HG03354 (cell line): ENCODE measurements at regions not wholly inside any gene's neighbourhood (a gene's known extent, or its start where the extent isn't known, plus 50 kb on each side); places are given as distances from the start of the nearest gene placed in this dataset.

ENCODE experiments used
- ATAC-seq: cut with Tn5 transposase; IDR thresholded peaks from one replicate; pipeline ENCODE4 v1.9.1; 2021; ENCODE audit warnings: mild to moderate bottlenecking; ENCODE audit not compliant: unreplicated experiment, poor library complexity, severe bottlenecking

DNA sequence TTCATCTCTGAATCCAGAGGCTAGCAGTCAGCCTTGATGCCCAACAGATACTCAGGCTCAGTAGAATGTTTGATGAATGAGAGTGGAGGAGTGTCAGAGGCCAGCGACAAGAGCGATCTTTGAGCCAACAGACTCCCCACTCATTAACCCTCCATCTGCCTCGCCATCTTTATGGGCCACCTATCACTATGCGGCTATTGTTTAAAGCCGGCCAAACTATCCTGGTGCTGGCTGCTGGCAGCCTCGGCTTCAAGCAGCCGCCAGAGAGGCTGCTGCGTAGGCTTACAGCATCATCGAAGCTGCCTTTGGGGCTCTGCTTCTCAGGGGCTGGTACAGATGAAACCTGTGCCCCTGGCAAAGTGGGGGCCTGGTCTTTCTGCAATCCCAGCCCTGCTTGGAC is 525.6 kb downstream of the INSC start:
- no peak for ATAC-seq

DNA sequence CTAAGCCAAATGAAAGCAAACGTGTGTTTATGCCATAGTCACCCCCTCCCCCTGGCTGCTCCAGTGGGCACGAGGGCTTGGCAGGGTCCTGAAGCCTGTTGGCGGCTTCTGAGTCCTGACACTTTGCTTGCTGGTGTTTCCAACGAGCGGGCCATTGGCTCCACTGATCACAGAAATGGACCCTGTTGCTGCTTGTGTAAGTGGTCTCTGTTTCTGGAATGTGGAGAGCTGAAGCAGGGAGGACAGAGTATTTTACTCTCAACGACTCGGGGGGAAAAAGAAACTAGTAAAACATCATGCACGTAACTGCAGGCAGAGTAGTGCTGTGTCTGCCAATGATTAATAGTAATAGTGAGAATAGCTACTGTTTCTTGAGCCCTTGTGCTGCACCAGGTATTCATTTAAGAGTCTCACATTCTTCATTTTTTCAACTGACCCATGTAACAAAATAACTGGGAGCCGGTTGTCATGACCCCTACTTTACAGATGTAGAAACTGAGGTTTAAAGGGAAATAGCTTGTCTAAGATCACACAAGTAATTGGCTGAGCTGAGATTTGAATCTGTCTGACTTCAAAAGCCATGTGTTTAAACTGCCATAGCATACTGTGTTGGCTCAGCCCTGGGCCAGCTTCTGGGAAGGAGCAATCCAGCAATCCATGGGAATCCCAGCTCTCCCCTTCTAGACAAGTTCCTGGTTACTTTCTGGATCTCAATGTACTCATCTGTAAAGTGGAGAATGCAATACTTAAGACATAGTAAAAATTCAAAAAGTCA is 526.7 kb downstream of the INSC start:
- peak; percentile 57 for ATAC-seq

DNA sequence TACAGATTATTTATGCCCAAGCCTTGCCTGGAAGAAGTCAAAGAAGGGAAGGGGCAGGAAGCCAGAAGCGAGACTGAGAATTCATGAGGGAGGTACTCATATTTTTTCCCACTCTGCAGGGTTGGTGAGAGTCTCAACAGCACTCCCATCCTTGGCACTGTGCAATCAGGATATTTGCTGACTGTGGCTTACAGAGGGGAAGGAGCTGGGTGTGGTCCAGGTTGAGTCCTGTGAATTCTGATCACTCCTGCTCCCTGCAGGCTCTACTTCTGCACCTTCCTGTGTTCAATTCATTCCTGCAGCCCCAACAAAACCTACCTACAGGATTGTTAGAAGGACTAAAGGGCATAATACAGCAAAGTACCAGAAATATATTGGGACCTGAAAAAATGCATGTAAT is 530.5 kb downstream of the INSC start:
- ATAC-seq: no peak

DNA sequence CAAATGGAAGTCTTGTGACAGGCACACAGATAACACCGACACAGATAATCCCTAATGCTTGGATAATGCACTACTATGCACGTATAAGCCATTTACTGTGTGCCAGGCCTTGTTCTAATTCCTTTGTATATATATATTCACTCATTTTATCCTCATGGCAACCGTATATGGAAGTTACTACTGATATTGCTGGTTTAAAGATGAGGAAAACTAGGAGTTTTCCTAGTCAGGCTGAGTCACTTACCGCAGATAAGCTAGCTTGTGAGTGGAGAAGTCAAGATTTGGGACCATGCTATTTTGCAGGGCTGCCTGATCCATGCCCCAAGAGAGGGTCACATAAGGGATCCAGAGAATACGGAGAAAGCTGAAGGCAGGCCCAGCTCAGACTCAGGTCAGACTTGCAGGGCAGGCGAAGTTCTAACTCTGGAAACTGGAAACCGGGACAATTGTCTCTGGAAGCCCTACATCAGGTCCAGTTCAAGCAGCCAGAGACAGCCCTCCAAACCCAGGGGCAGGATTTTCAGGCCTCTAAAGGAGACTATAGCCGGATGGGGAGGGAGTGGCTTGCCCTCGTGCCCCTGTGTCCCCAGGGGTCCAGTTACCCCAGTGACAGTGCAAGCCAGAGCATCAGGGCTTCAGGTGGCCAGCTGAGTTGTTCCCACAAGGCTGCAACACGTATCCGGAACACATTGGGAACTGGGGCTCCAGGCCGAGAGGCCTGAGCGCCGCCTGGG is 534.8 kb downstream of the INSC start:
- ATAC-seq: peak; percentile 19

DNA sequence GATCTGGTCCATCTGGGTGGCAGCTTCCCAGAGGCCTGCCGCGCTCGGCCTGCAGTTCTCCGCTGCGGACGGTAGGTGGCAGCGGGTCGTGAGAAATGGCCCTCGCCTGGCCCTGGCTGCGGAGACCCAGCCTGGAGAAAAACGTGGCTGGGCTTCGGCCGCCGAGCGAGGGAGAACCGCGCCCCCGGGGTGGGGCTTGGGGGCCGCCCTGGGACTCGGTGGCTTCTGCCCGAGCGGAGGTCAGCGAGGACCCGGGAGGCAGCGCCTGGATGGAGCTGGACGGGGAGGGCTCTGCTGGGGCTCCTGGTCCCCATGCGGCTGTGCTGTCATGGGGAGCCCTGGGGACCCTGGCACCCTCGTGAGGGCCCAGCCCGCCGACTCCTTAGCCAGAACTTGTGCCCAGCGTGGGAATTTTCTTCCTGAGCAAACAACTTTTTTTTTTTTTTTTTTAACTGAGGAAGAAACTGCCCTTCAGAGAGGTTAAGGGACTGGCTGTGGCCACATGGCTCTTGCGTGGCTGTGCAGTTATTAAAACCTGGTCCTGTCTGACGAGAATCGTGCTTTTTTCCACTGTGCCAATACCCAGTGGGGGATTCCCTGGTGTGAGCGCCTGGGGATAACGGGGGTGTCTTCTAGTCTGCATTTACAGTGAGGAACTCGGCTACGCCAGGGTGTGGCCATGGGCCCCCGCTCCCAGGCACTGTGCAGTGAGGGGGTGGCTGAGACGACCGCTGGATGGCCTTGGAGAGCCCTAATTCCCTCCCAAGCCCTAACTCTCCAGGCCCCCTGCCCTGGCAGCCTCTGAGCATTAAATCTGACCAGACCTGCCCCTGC is 535.6 kb downstream of the INSC start:
- ATAC-seq: peak; percentile 98

DNA sequence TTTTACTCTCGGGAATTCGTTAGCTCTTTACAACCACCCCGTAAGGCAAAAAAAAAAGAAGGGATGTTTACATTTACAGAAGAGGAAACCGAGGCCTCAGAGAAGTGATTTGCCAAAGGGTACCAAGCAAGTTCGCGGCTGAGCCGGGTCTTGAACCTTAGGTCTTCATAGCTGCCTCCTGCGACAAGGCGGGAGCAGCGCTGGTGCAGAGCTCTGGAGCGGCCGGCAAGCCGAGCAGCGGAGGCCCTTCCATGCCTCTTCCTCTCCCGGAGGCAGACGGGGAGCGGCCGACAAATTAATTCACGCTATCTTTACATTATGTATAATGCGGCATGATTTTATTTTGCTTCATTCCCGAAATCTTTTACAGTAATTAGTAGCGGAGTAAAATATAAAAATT is 536.3 kb downstream of the INSC start:
- ATAC-seq: no peak

DNA sequence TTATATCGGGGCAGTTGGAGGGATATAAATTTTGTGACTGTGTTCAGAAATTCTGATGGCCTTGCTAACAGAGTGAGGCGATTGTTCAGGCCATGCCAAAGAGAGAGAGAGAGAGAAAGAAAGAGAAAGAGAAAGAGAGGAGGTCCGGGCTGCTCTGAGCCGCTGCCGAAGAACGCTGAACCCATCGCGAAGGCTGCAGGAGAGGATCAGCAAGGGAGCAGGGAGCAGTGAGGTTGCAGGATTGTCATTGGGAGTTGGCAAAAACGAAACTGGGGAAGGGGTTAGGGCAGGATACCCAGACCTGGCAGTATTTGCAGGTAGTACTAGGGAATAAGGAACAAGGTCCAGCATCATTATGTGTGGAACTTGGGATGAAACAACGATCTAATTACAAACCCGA is 537.1 kb downstream of the INSC start:
- ATAC-seq: no peak

DNA sequence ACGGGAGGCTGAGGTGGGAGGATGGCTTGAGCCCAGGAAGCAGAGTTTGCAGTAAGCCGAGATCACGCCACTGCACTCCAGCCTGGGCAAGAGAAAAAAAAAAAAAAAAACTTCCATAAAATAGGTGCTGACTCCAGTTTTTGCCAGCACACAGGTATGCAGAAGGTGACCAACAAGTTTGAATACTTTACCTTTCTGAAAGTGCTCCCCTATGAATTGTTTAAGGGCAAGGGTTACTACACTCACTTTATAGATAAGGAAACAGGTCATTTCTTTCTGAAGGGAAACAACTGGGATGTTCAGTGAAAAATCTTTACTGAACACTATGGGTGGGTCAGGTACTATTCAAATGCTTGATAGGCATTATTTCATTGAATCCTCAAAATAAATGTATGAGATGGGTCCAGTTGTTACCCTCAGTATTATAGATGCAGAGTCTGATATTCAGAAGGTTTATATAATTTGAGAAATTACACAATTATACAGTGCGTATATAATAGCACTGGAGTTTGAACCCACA is 538.5 kb downstream of the INSC start:
- no peak for ATAC-seq

DNA sequence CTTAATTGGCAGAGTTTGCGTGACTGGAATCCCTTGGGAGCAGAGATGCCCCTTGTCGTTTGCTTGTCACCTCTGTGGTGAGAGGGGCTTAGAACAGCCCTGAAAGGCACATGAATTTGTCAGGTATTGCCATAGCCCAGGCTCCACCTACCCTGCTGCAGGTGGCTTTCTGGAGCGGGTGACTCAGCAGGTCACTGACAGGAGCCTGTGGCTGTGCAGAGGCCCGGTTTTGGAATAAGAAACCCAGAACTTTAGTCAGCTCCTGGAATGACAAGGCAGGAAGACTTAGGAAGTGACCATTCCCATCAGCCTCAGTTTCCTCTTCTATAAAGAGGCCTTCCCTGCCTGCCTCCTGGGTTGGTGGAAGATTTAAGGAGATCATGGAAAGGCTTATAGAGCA is 539.7 kb downstream of the INSC start:
- no peak for ATAC-seq

DNA sequence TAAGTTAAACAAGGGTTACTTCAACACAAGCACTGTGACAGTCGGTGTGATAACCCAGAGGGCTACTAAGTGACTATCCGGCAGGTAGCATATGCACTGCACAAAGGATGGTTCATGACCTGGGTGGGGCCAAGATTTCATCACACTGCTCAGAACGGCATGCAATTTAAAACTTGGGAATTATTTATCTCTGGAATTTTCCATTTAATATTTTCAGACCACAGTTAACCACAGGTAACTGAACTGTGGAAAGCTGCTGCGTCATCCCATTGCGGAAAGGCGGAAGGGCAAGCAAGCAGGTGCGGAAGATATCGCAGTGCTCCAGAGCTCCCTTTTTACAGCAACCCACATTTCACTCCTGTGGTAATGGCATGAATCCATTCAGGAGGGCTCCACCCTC is 540.8 kb downstream of the INSC start:
- no peak for ATAC-seq

DNA sequence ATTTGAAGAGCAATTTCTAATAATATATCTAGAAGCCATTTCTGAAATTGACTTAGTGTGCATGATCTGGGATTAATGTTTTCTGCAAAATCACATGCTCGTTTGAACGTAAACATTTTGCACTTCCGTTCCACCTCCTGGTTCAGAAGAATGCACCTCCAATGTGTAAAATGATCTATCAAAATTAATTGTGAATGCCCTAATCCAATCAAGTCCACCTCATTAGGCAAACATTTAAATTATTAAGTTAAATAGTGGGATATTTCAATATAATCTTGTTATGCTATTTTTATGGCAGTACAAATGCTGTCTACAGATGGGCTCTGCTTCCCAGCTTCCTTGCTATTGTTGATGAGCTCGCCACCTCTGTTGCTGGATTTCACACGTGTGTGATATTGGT is 542.5 kb downstream of the INSC start:
- ATAC-seq: no peak

DNA sequence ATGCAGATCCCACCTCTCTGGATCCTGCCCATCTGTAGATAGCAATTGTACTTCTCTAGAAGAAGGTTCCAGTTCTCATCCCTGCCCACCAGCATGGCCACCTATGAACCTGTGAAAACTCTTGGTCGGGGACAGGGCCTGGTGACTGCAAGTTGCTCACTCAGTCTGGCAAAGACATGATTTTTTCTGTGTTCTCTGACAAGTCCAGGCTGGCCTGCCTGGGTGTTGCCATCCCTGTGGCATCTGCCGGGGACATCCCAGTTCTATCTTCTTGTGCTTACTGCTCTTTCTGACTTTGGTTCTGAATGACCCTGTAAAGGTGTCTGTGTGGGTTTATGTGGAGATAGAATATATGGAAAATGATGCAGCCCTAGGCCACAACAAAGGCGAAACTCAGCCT is 545.8 kb downstream of the INSC start:
- ATAC-seq: no peak

DNA sequence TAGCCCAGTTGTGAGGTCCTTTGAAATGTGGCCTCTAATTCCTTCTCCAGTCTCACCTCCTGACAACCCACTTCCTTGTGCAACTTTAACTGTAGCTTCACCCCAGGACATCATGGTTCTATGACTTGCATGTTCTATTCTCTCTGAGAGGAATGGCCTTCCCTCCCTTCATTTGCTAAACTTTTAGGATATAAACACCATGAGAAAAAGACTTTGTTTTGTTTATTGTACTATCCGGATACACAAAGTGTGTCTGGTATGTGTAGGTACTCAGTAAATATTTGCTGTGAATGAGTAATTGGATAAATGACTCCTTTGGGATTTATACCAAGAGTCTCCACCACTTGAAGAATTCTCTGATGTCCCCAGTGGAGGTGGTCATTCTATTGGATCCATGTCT is 547.6 kb downstream of the INSC start:
- ATAC-seq: no peak

DNA sequence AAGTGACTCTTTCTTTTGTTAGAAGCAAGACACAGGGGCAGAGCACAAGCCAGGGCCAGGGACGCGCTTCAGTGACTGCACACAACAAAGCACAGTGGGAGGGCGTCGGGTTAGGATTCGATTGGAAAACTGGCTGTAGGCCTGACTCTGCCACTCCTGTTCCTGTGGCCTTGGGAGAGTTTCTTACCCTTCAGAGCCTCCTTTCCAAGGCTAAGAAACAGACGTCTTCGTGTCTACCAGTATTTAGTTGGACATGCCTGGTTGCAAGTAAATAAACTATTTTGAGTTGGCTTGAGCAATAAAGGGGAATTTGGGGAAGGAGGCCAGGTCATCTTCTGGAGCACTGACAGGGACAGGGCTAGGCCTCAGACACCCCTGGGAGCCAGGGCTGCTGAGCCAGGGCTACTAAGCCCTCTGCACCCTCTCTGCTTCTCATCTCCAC is 549.1 kb downstream of the INSC start:
- ATAC-seq: no peak

DNA sequence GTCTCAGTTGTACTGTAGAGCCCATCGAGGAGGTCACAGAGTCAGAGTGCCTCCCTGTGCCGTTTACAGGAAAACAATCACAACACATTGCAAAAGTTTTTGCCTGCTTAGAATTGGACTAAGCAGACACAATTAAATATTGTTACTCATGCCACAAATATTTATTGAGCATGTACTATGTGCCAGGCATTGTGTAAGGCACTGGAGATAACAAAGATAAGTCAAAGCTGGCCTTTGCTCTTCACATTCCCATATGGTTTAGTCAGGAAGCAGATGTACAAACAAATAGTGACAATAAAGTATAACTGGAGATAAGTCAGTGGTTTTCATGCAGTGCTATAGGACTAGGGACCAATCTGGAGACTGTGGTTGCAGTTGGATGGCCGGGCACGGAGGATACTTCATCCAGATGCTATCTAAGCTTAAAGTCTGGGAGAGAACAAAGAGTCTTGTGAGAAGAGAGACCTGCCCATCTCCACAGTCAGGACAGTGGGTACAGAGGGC is 550.7 kb downstream of the INSC start:
- no peak for ATAC-seq

DNA sequence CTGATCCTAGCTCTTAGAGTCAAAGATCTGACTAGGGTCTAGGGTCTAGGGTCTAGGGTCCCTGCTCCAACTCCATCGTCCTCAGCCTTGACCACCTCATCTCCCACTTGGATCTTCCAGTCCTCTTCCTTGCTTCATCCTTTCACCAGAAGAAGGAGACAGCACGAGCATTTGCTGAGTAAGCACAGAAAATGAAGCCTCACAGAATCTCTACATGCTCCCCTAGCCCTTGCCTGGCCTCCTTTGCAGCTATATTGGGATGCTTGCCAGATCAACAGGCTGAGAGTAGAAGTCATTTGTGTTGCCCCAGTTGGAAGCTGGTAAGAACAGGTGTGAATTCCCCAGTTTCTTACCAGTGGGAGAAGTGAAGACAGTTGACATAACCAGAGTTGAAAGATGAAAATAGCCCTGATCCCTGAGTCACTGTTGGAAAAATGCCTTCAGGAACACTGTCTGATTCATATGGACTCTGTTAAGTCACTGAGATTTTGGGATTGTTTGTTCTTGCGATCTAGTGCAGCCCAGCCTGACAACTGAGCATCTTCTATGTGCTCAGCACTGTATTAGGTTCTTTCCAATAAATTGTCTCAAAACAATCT is 552.5 kb downstream of the INSC start:
- ATAC-seq: no peak

DNA sequence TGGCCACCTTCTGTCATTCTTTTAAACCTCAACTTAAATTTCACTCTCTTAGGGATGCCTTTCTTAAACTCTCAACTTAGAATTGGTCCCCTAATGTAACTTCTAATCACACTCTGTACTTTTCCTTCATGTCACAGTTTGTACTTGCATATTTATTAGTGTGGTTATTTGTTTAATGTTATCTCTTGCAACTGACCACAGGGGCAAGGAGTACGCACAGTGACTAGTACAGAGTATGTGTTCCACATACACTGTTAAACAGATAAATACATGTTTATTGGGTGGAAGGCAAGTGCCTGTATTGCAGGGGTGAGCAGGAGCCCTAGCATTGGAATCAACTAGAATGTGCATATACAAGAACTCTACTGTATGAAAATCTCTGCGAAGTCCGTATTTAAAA is 554.0 kb downstream of the INSC start:
- no peak for ATAC-seq

DNA sequence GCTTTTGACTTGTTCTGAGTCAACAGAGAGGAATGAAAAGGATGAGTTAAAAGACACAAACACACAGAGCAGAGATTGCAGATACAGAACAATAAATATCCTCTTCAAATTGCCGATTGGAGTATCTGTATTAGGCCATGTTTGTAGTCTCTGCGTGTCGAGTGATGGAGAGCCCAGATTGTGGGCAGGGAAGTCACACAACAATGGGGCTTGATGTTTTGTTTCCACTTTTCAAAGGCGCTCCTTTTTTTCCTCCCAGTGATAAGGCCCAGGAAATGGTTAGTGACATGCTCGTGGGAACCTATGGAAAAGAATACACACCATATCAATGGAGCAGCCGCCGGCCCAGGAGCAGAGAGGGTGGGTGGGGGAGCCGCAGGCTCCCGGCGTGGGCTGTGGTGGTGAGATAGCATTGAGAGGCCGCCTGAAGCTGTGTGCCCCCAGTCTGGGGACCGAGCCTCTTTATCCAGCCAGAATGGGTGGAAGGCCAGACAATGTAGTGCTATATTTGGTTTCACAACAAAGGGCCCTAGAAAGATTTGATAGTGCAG is 555.9 kb downstream of the INSC start:
- ATAC-seq: no peak

DNA sequence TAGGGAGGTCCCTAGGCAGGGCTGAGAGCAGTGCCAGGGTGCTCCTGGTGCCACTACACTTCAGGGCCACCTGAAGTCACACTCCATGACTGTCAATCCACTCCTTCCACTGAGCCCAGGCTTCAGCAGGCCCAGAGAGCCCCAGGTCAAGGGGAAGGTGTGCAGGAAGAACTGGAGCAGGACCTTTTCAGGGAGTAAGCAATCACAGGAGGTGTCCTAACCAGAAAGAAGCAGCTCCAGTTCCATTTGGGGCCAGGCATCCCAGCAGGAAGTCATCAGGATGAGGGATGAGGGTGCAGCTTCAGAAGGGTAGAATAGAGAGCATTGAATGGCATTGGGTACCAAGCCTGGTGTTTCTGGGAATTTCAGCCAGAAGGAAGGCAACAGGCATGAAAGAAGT is 556.5 kb downstream of the INSC start:
- no peak for ATAC-seq
